Fibroblast of lung (primary cell): ENCODE measurements at regions not wholly inside any gene's neighbourhood (a gene's known extent, or its start where the extent isn't known, plus 50 kb on each side); places are given as distances from the start of the nearest gene placed in this dataset.

Source experiments
- DNase-seq, 2 donors: peaks; one replicate each; pipeline versions ENCODE4 v3.0.0 to v3.0.0-alpha.2; 2010; ENCODE audit warnings: low read depth in 2 of 2
- H2AFZ ChIP-seq: 2 replicates; pipeline ENCODE4 v1.5.1; 2012; ENCODE audit warnings: low read length, control low read depth, inconsistent platforms
- H3K27ac ChIP-seq: 2 replicates; pipeline ENCODE4 v1.5.1; 2011; ENCODE audit warnings: low read length, control low read depth; ENCODE audit not compliant: insufficient read depth
- H3K27me3 ChIP-seq: 2 replicates; pipeline ENCODE4 v1.5.1; 2011; ENCODE audit warnings: mild to moderate bottlenecking, low read length; ENCODE audit not compliant: control insufficient read depth, insufficient read depth
- H3K36me3 ChIP-seq: 2 replicates; pipeline ENCODE4 v1.5.1; 2011; ENCODE audit warnings: low read length; ENCODE audit not compliant: control insufficient read depth, insufficient read depth
- H3K4me1 ChIP-seq: 2 replicates; pipeline ENCODE4 v1.5.1; 2011; ENCODE audit warnings: low read length; ENCODE audit not compliant: control insufficient read depth, insufficient read depth; ENCODE audit errors: extremely low read depth
- H3K4me2 ChIP-seq: 2 replicates; pipeline ENCODE4 v1.5.1; 2011; ENCODE audit warnings: low read length, control low read depth; ENCODE audit not compliant: insufficient read depth; ENCODE audit errors: extremely low read depth
- H3K4me3 ChIP-seq, 4 experiments: fragments of 200-600 bp in 1 of 4; sonication (generic) in 1 of 4; replicated peaks in 1 of 4; 2 replicates each; pipeline ENCODE4 v1.5.1; 2011 to 2016; ENCODE audit warnings: low read length in 4 of 4, low read depth in 3 of 4, mild to moderate bottlenecking in 3 of 4, control low read depth in 2 of 4, inconsistent platforms in 1 of 4, mixed read lengths in 1 of 4; ENCODE audit not compliant: insufficient read depth in 1 of 4; ENCODE audit errors: control extremely low read depth in 1 of 4
- H3K79me2 ChIP-seq: 2 replicates; pipeline ENCODE4 v1.5.1; 2012; ENCODE audit warnings: mild to moderate bottlenecking, low read length, inconsistent platforms; ENCODE audit not compliant: control insufficient read depth, insufficient read depth
- H3K9ac ChIP-seq: 2 replicates; pipeline ENCODE4 v1.5.1; 2011; ENCODE audit warnings: mild to moderate bottlenecking, low read length, control low read depth; ENCODE audit not compliant: insufficient read depth
- H3K9me3 ChIP-seq: 2 replicates; pipeline ENCODE4 v1.5.1; 2012; ENCODE audit warnings: low read depth, low read length; ENCODE audit not compliant: control insufficient read depth, insufficient read depth
- H4K20me1 ChIP-seq: 2 replicates; pipeline ENCODE4 v1.5.1; 2011; ENCODE audit warnings: low read length; ENCODE audit not compliant: control insufficient read depth, insufficient read depth; ENCODE audit errors: extremely low read depth
- EZH2 ChIP-seq: IDR thresholded peaks from 2 replicates; pipeline ENCODE4 v1.5.1; 2012; ENCODE audit warnings: low read length, control low read depth, mild to moderate bottlenecking; ENCODE audit errors: missing control alignments
- TF ChIP-seq, protein P1 (sequence below), 2 donors: IDR thresholded peaks in 1 of 2; conservative IDR thresholded peaks in 1 of 2; 1 replicate in 1 of 2; 2 replicates in 1 of 2; pipeline ENCODE4 v1.5.1; 2011 to 2012; ENCODE audit warnings: low read length in 2 of 2, control low read depth in 1 of 2, inconsistent platforms in 1 of 2, low read depth in 1 of 2, mild to moderate bottlenecking in 1 of 2

DNA sequence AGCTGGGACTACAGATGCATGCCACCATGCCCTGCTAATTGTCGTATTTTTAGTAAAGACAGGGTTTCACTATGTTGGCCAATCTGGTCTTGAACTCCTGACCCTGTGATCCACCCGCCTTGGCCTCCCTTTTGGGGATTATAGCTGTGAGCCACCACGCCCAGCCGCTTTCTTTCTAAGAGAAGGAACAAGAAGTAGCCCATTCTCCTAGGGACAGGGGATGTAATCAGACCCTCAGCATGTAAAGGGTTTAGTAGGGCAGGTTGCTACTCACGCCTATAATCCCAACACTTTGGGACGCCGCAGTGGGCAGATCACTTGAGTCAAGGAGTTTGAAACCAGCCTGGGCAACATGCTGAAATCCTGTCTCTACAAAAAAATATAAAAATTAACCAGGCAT is 189.7 kb downstream of the TOMM20 start:
- H3K36me3 ChIP-seq, result no peaks in the 10 kb centered on the region
- H3K79me2 ChIP-seq, result no peaks in the 10 kb centered on the region
- H3K27me3 ChIP-seq, result no peaks in the 10 kb centered on the region
- DNase-seq, result no peak
- no peak overlapping the region for H3K27ac ChIP-seq
- H3K4me2 ChIP-seq, result no peak overlapping the region
- no peaks in the 10 kb centered on the region for H3K9me3 ChIP-seq
- H2AFZ ChIP-seq, result no peak overlapping the region
- no peaks in the 10 kb centered on the region for H3K4me1 ChIP-seq
- no peak overlapping the region for H3K4me3 ChIP-seq
- no peaks in the 10 kb centered on the region for H4K20me1 ChIP-seq
- H3K9ac ChIP-seq, result no peak overlapping the region
- TF ChIP-seq, protein P1, sequence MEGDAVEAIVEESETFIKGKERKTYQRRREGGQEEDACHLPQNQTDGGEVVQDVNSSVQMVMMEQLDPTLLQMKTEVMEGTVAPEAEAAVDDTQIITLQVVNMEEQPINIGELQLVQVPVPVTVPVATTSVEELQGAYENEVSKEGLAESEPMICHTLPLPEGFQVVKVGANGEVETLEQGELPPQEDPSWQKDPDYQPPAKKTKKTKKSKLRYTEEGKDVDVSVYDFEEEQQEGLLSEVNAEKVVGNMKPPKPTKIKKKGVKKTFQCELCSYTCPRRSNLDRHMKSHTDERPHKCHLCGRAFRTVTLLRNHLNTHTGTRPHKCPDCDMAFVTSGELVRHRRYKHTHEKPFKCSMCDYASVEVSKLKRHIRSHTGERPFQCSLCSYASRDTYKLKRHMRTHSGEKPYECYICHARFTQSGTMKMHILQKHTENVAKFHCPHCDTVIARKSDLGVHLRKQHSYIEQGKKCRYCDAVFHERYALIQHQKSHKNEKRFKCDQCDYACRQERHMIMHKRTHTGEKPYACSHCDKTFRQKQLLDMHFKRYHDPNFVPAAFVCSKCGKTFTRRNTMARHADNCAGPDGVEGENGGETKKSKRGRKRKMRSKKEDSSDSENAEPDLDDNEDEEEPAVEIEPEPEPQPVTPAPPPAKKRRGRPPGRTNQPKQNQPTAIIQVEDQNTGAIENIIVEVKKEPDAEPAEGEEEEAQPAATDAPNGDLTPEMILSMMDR (conservative IDR thresholded peaks at IDR 0.05 in 1 of 2, IDR thresholded peaks at IDR 0.05 in 1 of 2; ENCODE audit: low read depth in 1 of 2, low read length in 2 of 2), result no peak
- TF ChIP-seq EZH2, result no peak

DNA sequence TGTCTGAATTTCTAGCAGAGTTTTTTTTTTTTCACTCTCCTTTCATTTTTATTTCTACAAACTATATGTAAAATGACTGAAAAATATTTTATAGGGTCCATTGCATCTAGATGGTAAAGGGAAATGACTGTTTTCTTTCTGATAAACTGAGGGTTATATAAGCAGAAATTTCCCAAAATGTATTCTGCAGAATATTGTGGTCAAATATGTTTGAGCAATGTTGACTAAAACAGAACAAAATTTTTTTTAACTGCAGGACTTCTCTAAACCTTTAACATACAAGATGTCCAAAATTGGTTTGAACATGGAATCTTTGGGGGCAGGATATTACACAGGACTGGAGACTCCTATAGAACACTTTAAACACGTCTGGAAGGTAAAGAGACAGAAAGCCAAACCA is 190.5 kb downstream of the TOMM20 start:
- H2AFZ ChIP-seq, result no peak overlapping the region
- H3K79me2 ChIP-seq, result no peaks in the 10 kb centered on the region
- H3K9me3 ChIP-seq, result no peaks in the 10 kb centered on the region
- H4K20me1 ChIP-seq, result no peaks in the 10 kb centered on the region
- peaks cover 5% of the 10 kb centered on the region for H3K4me1 ChIP-seq
- no peak overlapping the region for H3K27ac ChIP-seq
- no peak overlapping the region for H3K9ac ChIP-seq
- H3K27me3 ChIP-seq, result no peaks in the 10 kb centered on the region
- H3K4me2 ChIP-seq, result no peak overlapping the region
- TF ChIP-seq EZH2, result no peak
- TF ChIP-seq, protein P1 (conservative IDR thresholded peaks at IDR 0.05 in 1 of 2, IDR thresholded peaks at IDR 0.05 in 1 of 2; ENCODE audit: low read depth in 1 of 2, low read length in 2 of 2), result no peak
- DNase-seq, result no peak
- H3K36me3 ChIP-seq, result no peaks in the 10 kb centered on the region
- H3K4me3 ChIP-seq, result no peak overlapping the region

DNA sequence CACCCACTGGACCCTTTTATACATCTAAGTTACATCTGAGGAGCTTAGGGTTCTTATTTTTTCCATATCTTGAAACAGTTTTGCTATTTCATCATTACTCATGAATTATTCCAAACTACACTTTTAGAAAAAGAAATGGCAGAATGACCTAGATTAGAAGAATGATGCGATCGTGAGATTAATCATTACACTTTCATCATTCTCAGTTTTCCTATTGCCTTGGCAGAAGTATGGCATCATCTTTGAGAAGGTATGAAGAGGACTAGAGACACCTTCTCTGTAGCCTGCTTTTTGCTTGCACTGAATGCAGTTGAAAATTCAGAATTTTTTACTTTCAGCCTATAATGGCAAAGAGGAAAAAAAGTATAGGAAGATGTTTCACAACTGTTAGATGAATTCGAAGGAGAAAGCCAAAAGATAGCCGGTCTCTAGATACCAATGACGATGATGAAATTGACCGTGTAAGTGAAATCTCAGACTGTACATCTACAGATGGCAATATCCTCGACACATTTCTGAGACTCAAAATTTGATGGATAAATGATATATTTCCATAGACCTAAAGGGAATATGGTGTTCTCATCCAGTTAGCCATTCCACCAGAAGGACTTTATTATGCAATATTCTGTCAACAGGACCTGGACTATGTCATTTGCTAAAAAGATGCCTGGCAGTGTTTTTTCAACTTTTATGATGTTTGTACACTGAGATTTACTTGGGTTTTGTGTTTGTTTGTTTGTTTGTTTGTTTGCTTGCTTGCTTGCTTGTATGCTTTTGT is 191.8 kb downstream of the TOMM20 start:
- TF ChIP-seq, protein P1 (conservative IDR thresholded peaks at IDR 0.05 in 1 of 2, IDR thresholded peaks at IDR 0.05 in 1 of 2; ENCODE audit: low read depth in 1 of 2, low read length in 2 of 2), result no peak
- no peak for TF ChIP-seq EZH2
- Histone ChIP-seq H3K4me3 (no peak overlapping the region), H3K9me3 (no peaks in the 10 kb centered on the region), H3K79me2 (no peaks in the 10 kb centered on the region), H3K27me3 (no peaks in the 10 kb centered on the region), H2AFZ (no peak overlapping the region), H4K20me1 (no peaks in the 10 kb centered on the region), H3K27ac (no peak overlapping the region), H3K9ac (no peak overlapping the region), H3K4me1 (peaks cover 6% of the 10 kb centered on the region), H3K4me2 (no peak overlapping the region), H3K36me3 (no peaks in the 10 kb centered on the region)
- no peak for DNase-seq
